ENCODE measurements at regions not wholly inside any gene's neighbourhood (a gene's known extent, or its start where the extent isn't known, plus 50 kb on each side); places are given as distances from the start of the nearest gene placed in this dataset.

GRCh38 chr11:38305682-38306081, 1707.6 kb upstream of the RAG2 start:
- Histone ChIP-seq H3K9me3 (replicated peaks) (no peaks in the 10 kb centered on the region), H3K27ac (replicated peaks) (no peak overlapping the region), H3K4me1 (no peaks in the 10 kb centered on the region), H3K27me3 (ENCODE audit: low read depth) (no peaks in the 10 kb centered on the region), H3K4me3 (no peak overlapping the region), H3K36me3 (no peaks in the 10 kb centered on the region)
- no peak for DNase-seq
- TF ChIP-seq, protein P1, sequence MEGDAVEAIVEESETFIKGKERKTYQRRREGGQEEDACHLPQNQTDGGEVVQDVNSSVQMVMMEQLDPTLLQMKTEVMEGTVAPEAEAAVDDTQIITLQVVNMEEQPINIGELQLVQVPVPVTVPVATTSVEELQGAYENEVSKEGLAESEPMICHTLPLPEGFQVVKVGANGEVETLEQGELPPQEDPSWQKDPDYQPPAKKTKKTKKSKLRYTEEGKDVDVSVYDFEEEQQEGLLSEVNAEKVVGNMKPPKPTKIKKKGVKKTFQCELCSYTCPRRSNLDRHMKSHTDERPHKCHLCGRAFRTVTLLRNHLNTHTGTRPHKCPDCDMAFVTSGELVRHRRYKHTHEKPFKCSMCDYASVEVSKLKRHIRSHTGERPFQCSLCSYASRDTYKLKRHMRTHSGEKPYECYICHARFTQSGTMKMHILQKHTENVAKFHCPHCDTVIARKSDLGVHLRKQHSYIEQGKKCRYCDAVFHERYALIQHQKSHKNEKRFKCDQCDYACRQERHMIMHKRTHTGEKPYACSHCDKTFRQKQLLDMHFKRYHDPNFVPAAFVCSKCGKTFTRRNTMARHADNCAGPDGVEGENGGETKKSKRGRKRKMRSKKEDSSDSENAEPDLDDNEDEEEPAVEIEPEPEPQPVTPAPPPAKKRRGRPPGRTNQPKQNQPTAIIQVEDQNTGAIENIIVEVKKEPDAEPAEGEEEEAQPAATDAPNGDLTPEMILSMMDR (IDR thresholded peaks at IDR 0.05; ENCODE audit: borderline replicate concordance) = no peak
- intact Hi-C loops (cut with micrococcal nuclease) = no loop called here

DNA sequence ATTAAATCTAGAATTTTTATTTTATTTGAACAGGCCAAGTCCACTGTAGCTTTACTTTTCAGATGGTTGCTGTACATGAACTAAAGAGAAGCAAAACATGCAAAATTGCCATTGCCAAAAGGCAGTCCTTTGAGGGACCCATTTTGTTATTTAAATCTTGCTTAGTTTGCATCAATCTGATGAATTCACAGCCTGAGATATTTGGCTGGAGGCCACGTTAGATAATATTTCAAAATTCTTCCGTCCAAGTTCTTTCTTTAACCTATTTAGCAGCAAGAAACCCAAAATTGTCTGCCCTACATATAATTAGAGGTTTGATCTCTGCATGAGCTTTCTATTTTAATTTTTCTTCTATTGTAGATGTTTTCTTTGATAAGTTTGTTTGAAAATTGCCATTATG, 1706.9 kb upstream of the RAG2 start:
- H3K9me3 ChIP-seq (replicated peaks) = no peaks in the 10 kb centered on the region
- H3K4me1 ChIP-seq = peaks cover 4% of the 10 kb centered on the region
- no peak overlapping the region for H3K4me3 ChIP-seq
- no peak overlapping the region for H3K27ac ChIP-seq (replicated peaks)
- DNase-seq = no peak
- TF ChIP-seq, protein P1 (IDR thresholded peaks at IDR 0.05; ENCODE audit: borderline replicate concordance) = no peak
- intact Hi-C loops (cut with micrococcal nuclease) = no loop called here
- H3K36me3 ChIP-seq = no peaks in the 10 kb centered on the region
- H3K27me3 ChIP-seq (ENCODE audit: low read depth) = no peaks in the 10 kb centered on the region

GRCh38 chr11:38302564-38302963, 1704.5 kb upstream of the RAG2 start:
- no peak overlapping the region for H3K27ac ChIP-seq (replicated peaks)
- no peak for DNase-seq
- no peak overlapping the region for H3K4me3 ChIP-seq
- TF ChIP-seq, protein P1 (IDR thresholded peaks at IDR 0.05; ENCODE audit: borderline replicate concordance) = no peak
- no peaks in the 10 kb centered on the region for H3K36me3 ChIP-seq
- H3K27me3 ChIP-seq (ENCODE audit: low read depth) = no peaks in the 10 kb centered on the region
- no peaks in the 10 kb centered on the region for H3K9me3 ChIP-seq (replicated peaks)
- peaks cover 4% of the 10 kb centered on the region for H3K4me1 ChIP-seq
- intact Hi-C loops (cut with micrococcal nuclease) = no loop called here

- TF ChIP-seq, protein P1 (IDR thresholded peaks at IDR 0.05; ENCODE audit: borderline replicate concordance) = no peak
- DNase-seq = no peak
- H3K27me3 ChIP-seq (ENCODE audit: low read depth) = no peaks in the 10 kb centered on the region
- peaks cover 4% of the 10 kb centered on the region for H3K4me1 ChIP-seq
- H3K27ac ChIP-seq (replicated peaks) = no peak overlapping the region
- no peaks in the 10 kb centered on the region for H3K36me3 ChIP-seq
- H3K4me3 ChIP-seq = no peak overlapping the region
- intact Hi-C loops (cut with micrococcal nuclease) = no loop called here
- peaks cover 4% of the 10 kb centered on the region for H3K9me3 ChIP-seq (replicated peaks)
Measured at GRCh38 chr11:38300570-38300969, 1702.5 kb upstream of the RAG2 start.

DNA sequence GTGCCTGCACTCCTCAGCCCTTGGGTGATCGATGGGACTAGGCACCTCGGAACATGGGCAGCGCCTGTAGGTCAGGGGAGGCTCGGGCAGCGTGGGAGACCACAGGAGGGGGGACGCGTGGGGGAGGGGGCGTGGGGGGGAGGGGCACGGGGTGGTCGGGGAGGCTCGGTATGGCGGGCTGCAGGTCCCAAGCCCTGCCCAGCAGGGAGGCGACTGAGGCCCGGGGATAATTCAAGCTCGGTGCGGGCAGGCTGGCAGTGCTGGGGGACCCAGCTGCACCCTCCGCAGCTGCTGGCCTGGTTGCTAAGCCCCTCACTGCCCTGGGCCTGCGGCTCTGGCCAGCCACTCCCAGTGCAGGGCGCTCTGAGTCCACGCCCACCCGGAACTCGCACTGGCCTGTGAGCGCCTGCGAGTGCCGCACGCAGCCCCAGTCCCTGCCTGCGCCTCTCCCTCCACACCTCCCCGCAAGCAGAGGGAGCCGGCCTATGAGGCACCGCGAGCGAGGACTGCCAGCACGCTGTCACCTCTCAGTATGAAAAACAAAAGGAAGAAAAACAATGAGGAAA, 1698.3 kb upstream of the RAG2 start:
- no peaks in the 10 kb centered on the region for H3K36me3 ChIP-seq
- no peak overlapping the region for H3K4me3 ChIP-seq
- H3K4me1 ChIP-seq = peaks cover 4% of the 10 kb centered on the region
- TF ChIP-seq, protein P1 (IDR thresholded peaks at IDR 0.05; ENCODE audit: borderline replicate concordance) = no peak
- no peak overlapping the region for H3K27ac ChIP-seq (replicated peaks)
- H3K27me3 ChIP-seq (ENCODE audit: low read depth) = no peaks in the 10 kb centered on the region
- intact Hi-C loops (cut with micrococcal nuclease) = no loop called here
- no peak for DNase-seq
- peaks cover 17% of the 10 kb centered on the region for H3K9me3 ChIP-seq (replicated peaks)

All from left ventricle myocardium inferior (tissue), 1 donor.